Fibroblast of mammary gland (primary cell): ENCODE measurements at regions not wholly inside any gene's neighbourhood (a gene's known extent, or its start where the extent isn't known, plus 50 kb on each side); places are given as distances from the start of the nearest gene placed in this dataset.

Source experiments
- DNase-seq: peaks from one replicate; pipeline ENCODE4 v3.0.0-alpha.2; 2010; ENCODE audit warnings: low read depth
- H3K4me3 ChIP-seq: 2 replicates; pipeline ENCODE4 v1.5.1; 2011; ENCODE audit warnings: low read depth, mild to moderate bottlenecking, low read length, moderate library complexity; ENCODE audit not compliant: control insufficient read depth
- CTCF ChIP-seq: conservative IDR thresholded peaks from 2 replicates; pipeline ENCODE4 v1.5.1; 2011; ENCODE audit warnings: low read depth, low read length, inconsistent platforms; ENCODE audit not compliant: control insufficient read depth, insufficient read depth

- no peak overlapping the region for H3K4me3 ChIP-seq
- DNase-seq, result no peak
- no peak for TF ChIP-seq CTCF
Observed at GRCh38 chr2:199646439-199646838, 188.7 kb upstream of the SATB2 start.

- TF ChIP-seq CTCF, result no peak
- DNase-seq, result no peak
Observed at GRCh38 chr2:199631129-199631528, 173.4 kb upstream of the SATB2 start.

GRCh38 chr2:199629301-199629700 lies 171.6 kb upstream of the SATB2 start:
- no peak for DNase-seq
- TF ChIP-seq CTCF, result no peak

More at GRCh38 chr2:199631129-199631528, 173.4 kb upstream of the SATB2 start:
- no peak overlapping the region for H3K4me3 ChIP-seq

GRCh38 chr2:199627417-199627816 lies 169.7 kb upstream of the SATB2 start:
- H3K4me3 ChIP-seq, result no peak overlapping the region
- no peak for TF ChIP-seq CTCF
- peak; percentile 6 for DNase-seq

More at GRCh38 chr2:199629301-199629700, 171.6 kb upstream of the SATB2 start:
- H3K4me3 ChIP-seq, result no peak overlapping the region

GRCh38 chr2:199624958-199625357 lies 167.2 kb upstream of the SATB2 start:
- TF ChIP-seq CTCF, result no peak
- DNase-seq, result no peak
- no peak overlapping the region for H3K4me3 ChIP-seq

GRCh38 chr2:199612509-199613130 lies 154.9 kb upstream of the SATB2 start:
- no peak for TF ChIP-seq CTCF
- DNase-seq, result no peak
- no peak overlapping the region for H3K4me3 ChIP-seq

GRCh38 chr2:199607914-199608313 lies 150.2 kb upstream of the SATB2 start:
- no peak for DNase-seq
- TF ChIP-seq CTCF, result no peak

More at GRCh38 chr2:199607914-199608313, 150.2 kb upstream of the SATB2 start:
- H3K4me3 ChIP-seq, result no peak overlapping the region
